ENCODE measurements at regions not wholly inside any gene's neighbourhood (a gene's known extent, or its start where the extent isn't known, plus 50 kb on each side); places are given as distances from the start of the nearest gene placed in this dataset.
"Not testable (repeated sequence)": the region's sequence is repeated elsewhere in the genome, so short reads cannot be mapped to it uniquely, and the experiment has no call there.

DNA sequence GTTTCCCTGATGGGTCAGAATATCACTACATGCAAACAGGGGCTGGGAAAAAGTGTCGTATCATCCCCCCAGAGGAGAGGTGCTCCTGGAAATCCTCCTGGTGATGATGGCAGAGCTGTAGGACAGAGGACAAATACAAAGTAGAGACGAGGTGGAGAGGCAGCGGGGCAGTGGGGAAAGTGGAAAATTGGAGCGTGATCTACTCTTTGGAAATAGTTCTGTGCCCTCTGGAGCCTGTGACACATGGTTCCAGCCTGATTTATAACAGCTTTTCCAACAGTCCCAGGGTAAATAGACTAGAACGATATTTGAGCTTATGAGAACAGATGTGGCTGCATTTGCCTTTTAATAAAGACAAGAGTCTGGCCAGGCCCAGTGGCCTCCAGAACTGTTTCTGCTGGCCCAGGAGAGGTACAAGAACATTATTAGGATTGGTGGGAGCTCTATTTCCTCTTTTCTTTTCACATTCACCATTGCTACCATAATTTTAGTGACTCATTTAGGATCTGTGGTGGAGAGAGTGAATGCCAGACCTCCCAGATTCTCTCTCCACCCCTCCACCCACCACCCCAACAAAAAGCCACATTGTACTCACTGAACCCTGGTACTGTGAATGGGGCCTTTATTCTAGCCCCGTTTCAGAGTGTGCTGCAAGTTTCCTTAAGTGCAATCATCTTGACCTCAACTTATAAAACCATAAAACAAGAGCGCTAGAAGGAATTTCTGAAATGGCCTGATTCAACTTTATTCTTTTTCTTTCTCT is 78.3 kb downstream of the BTBD3 start:
- Mint-ChIP-seq H3K36me3 (ENCODE audit: insufficient read depth, unreplicated experiment) (no peaks in the 10 kb centered on the region), H3K4me3 (ENCODE audit: unreplicated experiment) (no peak overlapping the region), H3K27me3 (ENCODE audit: insufficient read depth, unreplicated experiment) (no peaks in the 10 kb centered on the region), H3K27ac (ENCODE audit: low read depth, unreplicated experiment) (no peak overlapping the region), H3K9me3 (ENCODE audit: unreplicated experiment) (peaks cover 7% of the 10 kb centered on the region), H3K4me1 (ENCODE audit: insufficient read depth, unreplicated experiment) (no peaks in the 10 kb centered on the region)
- no TSS peak for BruUV-seq (replicated peaks)
- TF ChIP-seq, protein P1, sequence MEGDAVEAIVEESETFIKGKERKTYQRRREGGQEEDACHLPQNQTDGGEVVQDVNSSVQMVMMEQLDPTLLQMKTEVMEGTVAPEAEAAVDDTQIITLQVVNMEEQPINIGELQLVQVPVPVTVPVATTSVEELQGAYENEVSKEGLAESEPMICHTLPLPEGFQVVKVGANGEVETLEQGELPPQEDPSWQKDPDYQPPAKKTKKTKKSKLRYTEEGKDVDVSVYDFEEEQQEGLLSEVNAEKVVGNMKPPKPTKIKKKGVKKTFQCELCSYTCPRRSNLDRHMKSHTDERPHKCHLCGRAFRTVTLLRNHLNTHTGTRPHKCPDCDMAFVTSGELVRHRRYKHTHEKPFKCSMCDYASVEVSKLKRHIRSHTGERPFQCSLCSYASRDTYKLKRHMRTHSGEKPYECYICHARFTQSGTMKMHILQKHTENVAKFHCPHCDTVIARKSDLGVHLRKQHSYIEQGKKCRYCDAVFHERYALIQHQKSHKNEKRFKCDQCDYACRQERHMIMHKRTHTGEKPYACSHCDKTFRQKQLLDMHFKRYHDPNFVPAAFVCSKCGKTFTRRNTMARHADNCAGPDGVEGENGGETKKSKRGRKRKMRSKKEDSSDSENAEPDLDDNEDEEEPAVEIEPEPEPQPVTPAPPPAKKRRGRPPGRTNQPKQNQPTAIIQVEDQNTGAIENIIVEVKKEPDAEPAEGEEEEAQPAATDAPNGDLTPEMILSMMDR (IDR thresholded peaks at IDR 0.05; ENCODE audit: unreplicated experiment): no peak
- CTCF ChIA-PET: interaction anchor here (0.6 to 1.6 kb wide), 5 partner anchors 16 to 704 kb away, joined by 3 to 7 read pairs (median 4); no protein-coding TSS in a partner anchor
- POLR2A ChIA-PET: no interaction called here
- intact Hi-C loops (cut with micrococcal nuclease): no loop called here
- no peak for DNase-seq (ENCODE audit: unreplicated experiment)

DNA sequence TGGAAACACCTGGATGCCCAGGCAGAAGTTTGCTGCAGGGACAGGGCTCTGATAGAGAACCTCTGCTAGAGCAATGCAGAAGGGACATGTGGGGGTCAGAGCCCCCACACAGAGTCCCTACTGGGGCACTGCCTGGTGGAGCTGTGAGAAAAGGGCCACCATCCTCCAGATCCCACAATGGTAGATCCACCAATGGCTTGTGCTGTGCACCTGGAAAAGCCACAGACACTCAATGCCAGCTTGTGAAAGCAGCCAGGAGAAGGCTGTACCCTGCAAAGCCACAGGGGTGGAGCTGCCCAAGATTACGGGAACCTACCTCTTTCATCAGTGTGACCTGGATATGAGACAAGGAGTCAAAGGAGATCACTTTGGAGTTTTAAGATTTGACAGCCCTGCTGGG is 87.1 kb downstream of the BTBD3 start:
- H3K27ac Mint-ChIP-seq (ENCODE audit: low read depth, unreplicated experiment); H3K4me1 Mint-ChIP-seq (ENCODE audit: insufficient read depth, unreplicated experiment); H3K36me3 Mint-ChIP-seq (ENCODE audit: insufficient read depth, unreplicated experiment); BruUV-seq (replicated peaks); H3K9me3 Mint-ChIP-seq (ENCODE audit: unreplicated experiment); POLR2A ChIA-PET; CTCF ChIA-PET; DNase-seq (ENCODE audit: unreplicated experiment); H3K4me3 Mint-ChIP-seq (ENCODE audit: unreplicated experiment); intact Hi-C loops (cut with micrococcal nuclease); H3K27me3 Mint-ChIP-seq (ENCODE audit: insufficient read depth, unreplicated experiment): not testable (repeated sequence)

DNA sequence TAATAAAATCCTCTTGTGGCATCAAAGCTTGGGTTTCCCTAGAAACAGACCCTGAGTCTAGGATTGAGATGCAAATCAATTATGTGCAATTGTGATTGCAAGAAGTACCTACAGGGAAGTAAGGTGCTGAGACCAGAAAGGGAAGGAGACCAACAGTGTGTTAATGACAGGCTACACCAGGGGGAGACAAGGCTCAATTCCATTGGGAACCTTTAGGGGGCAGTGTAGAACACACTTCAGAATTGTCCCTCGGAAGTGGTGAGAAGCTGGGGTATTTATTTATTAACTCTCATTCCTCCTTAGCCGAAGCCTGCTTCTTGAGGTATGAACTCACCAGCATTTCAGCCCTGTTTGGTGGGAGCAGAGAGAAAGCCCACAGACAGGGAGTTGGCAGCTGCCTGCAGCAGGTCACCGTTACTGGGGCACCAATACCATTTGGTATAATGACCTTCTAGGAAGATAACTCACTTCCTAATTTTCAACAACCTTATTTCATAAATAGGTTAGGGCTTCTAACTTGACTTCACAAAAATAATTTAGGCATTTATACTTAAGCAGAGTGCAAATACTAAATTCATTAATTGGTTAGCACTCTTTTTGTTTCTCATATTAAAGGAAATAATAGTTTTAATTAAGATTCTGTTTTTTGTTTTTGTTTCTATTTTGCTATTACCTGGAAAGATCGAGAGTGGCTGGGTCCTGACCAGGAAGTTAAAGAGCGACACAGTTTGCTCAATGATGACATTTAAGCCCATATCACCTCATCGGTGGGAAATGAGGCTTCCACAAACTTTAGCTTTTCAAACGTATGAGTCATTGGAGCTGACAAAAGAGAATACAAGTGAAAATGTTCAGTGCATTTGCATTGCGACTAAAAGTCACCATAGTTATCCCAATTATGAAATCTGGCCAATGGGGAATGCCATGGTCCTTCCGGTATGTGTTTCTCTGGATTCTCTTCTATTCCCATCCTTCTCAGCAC is 94.8 kb downstream of the BTBD3 start:
- no TSS peak for BruUV-seq (replicated peaks)
- Mint-ChIP-seq H3K36me3 (ENCODE audit: insufficient read depth, unreplicated experiment) (no peaks in the 10 kb centered on the region), H3K9me3 (ENCODE audit: unreplicated experiment) (no peaks in the 10 kb centered on the region), H3K27ac (ENCODE audit: low read depth, unreplicated experiment) (no peak overlapping the region), H3K27me3 (ENCODE audit: insufficient read depth, unreplicated experiment) (no peaks in the 10 kb centered on the region), H3K4me1 (ENCODE audit: insufficient read depth, unreplicated experiment) (no peaks in the 10 kb centered on the region), H3K4me3 (ENCODE audit: unreplicated experiment) (no peak overlapping the region)
- DNase-seq (ENCODE audit: unreplicated experiment): peak; percentile 75
- intact Hi-C loops (cut with micrococcal nuclease): loop anchor here (2.0 kb wide), 1 partner anchor 336 kb away; no protein-coding TSS in a partner anchor
- POLR2A ChIA-PET: no interaction called here
- TF ChIP-seq, protein P1 (IDR thresholded peaks at IDR 0.05; ENCODE audit: unreplicated experiment): peak; percentile 77
- CTCF ChIA-PET: interaction anchor here (0.5 to 1.7 kb wide), 28 partner anchors 11 to 1459 kb away, joined by 3 to 10 read pairs (median 4); no protein-coding TSS in a partner anchor

DNA sequence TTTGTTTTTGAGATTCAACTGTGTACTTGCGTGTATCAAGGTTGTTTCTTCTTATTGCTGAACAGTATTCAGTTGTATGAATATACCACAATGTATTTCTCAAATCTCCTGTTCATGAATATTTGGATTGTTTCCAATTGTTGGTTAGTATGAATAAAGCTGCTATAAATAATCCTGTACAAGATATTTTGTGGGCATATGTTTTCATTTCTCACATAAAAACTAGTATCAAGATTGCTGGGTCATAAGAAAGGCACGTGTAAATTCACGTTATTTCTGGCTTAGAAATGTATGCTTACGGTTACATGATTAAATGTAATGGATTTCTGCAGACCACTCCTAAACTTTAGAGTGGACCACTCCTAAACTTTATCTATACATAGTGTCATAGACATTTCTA is 96.6 kb downstream of the BTBD3 start:
- DNase-seq (ENCODE audit: unreplicated experiment): no peak
- intact Hi-C loops (cut with micrococcal nuclease): no loop called here
- H3K36me3 Mint-ChIP-seq (ENCODE audit: insufficient read depth, unreplicated experiment): no peaks in the 10 kb centered on the region
- TF ChIP-seq, protein P1 (IDR thresholded peaks at IDR 0.05; ENCODE audit: unreplicated experiment): no peak
- ChIA-PET POLR2A (no interaction called here), CTCF (no interaction called here)
- no TSS peak for BruUV-seq (replicated peaks)
- H3K9me3 Mint-ChIP-seq (ENCODE audit: unreplicated experiment): no peaks in the 10 kb centered on the region
- H3K27ac Mint-ChIP-seq (ENCODE audit: low read depth, unreplicated experiment): no peak overlapping the region
- H3K4me1 Mint-ChIP-seq (ENCODE audit: insufficient read depth, unreplicated experiment): no peaks in the 10 kb centered on the region
- no peaks in the 10 kb centered on the region for H3K27me3 Mint-ChIP-seq (ENCODE audit: insufficient read depth, unreplicated experiment)
- H3K4me3 Mint-ChIP-seq (ENCODE audit: unreplicated experiment): no peak overlapping the region

Measured in MCF 10A (cell line).